ENCODE measurements at regions not wholly inside any gene's neighbourhood (a gene's known extent, or its start where the extent isn't known, plus 50 kb on each side); places are given as distances from the start of the nearest gene placed in this dataset.

- no peak for TF ChIP-seq CTCF (IDR thresholded peaks at IDR 0.05)
- no peak for TF ChIP-seq POLR2A (IDR thresholded peaks at IDR 0.05)
These were observed 657.2 kb downstream of the TLE1 start for GRCh38 chr9:81032030-81032572.

Measured in adrenal gland (tissue), 5 donors.